Endothelial cell of umbilical vein (primary cell): ENCODE measurements at regions not wholly inside any gene's neighbourhood (a gene's known extent, or its start where the extent isn't known, plus 50 kb on each side); places are given as distances from the start of the nearest gene placed in this dataset.

Experiments used
- BruUV-seq: library from RNA; stranded (reverse); fragments of 400-500 nt; replicated peaks from 2 replicates; lab custom pipeline; 2021; lab: Mats Ljungman, UMichigan
- CTCF ChIA-PET: fragments of 300-600, 350-600 bp; sonication (Branson Sonifier 250); formaldehyde crosslinking; loops from one replicate; lab custom pipeline; 2021; ENCODE audit warnings: antibody characterized with exemption, inconsistent platforms; lab: Charles Lee
- POLR2A ChIA-PET: fragments of 300-600, 350-600 bp; sonication (Branson Sonifier 250); formaldehyde crosslinking; loops from one replicate; lab custom pipeline; 2021; ENCODE audit warnings: antibody characterized with exemption, inconsistent platforms; lab: Charles Lee
- DNase-seq: peaks from one replicate; pipeline ENCODE4 v3.0.0-alpha.2; 2011; ENCODE audit warnings: low read depth, low spot score
- FAIRE-seq: peaks from 2 replicates; lab custom pipeline; 2011; peaks lifted over from hg19 to GRCh38; lab: Jason Lieb, UNC
- H2AFZ ChIP-seq: 2 replicates; pipeline ENCODE4 v1.6.0; 2012; ENCODE audit warnings: low read depth, low read length, control low read depth, inconsistent platforms
- H3K27ac ChIP-seq: 2 replicates; pipeline ENCODE4 v1.5.1; 2011; ENCODE audit warnings: low read depth, mild to moderate bottlenecking, control low read depth, low read length, moderate library complexity; ENCODE audit not compliant: insufficient read depth
- H3K27me3 ChIP-seq, 2 experiments: 2 replicates each; pipeline versions ENCODE4 v1.6.0 to v1.6.1; 2011; ENCODE audit warnings: low read length in 2 of 2, mixed read lengths in 1 of 2; ENCODE audit not compliant: control insufficient read depth in 2 of 2, insufficient read depth in 2 of 2
- H3K36me3 ChIP-seq, 2 experiments: 2 replicates in 1 of 2; 3 replicates in 1 of 2; pipeline ENCODE4 v1.5.1; 2011; ENCODE audit warnings: low read length in 2 of 2, mild to moderate bottlenecking in 1 of 2, moderate library complexity in 1 of 2; ENCODE audit not compliant: control insufficient read depth in 2 of 2, insufficient read depth in 2 of 2; ENCODE audit errors: extremely low read depth in 1 of 2
- H3K4me1 ChIP-seq: 3 replicates; pipeline ENCODE4 v1.5.1; 2011; ENCODE audit warnings: mild to moderate bottlenecking, low read length; ENCODE audit not compliant: control insufficient read depth, insufficient read depth; ENCODE audit errors: extremely low read depth
- H3K4me2 ChIP-seq: 2 replicates; pipeline ENCODE4 v1.6.1; 2011; ENCODE audit warnings: low read length, control low read depth, mixed read lengths; ENCODE audit not compliant: insufficient read depth
- H3K4me3 ChIP-seq, 3 experiments: fragments of 200-600 bp in 1 of 3; sonication (generic), shearing (Covaris generic) in 1 of 3; replicated peaks in 1 of 3; 2 replicates each; pipeline ENCODE4 v1.5.1; 2011 to 2016; ENCODE audit warnings: control low read depth in 3 of 3, low read length in 3 of 3, mild to moderate bottlenecking in 2 of 3, inconsistent platforms in 1 of 3, low read depth in 1 of 3, moderate library complexity in 1 of 3; ENCODE audit not compliant: insufficient read depth in 1 of 3
- H3K79me2 ChIP-seq: 2 replicates; pipeline ENCODE4 v1.6.0; 2012; ENCODE audit warnings: low read length, inconsistent platforms; ENCODE audit not compliant: control insufficient read depth, insufficient read depth
- H3K9ac ChIP-seq: replicated peaks from 2 replicates; pipeline ENCODE3; 2011; ENCODE audit warnings: low read length, control low read depth; ENCODE audit not compliant: insufficient read depth; ENCODE audit errors: extremely low read depth
- H3K9me1 ChIP-seq: replicated peaks from 3 replicates; pipeline ENCODE4 v1.6.0; 2011; ENCODE audit warnings: mild to moderate bottlenecking, low read length; ENCODE audit not compliant: control insufficient read depth, insufficient read depth; ENCODE audit errors: extremely low read depth
- H3K9me3 ChIP-seq: replicated peaks from 2 replicates; pipeline ENCODE4 v1.5.1; 2012; ENCODE audit warnings: low read length, inconsistent platforms; ENCODE audit not compliant: control insufficient read depth, insufficient read depth
- H4K20me1 ChIP-seq: replicated peaks from 2 replicates; pipeline ENCODE3; 2011; ENCODE audit warnings: mild to moderate bottlenecking, low read length; ENCODE audit not compliant: control insufficient read depth, insufficient read depth; ENCODE audit errors: extremely low read depth
- CTCF ChIP-seq, 2 donors: IDR thresholded peaks; 1 replicate in 1 of 2; 2 replicates in 1 of 2; pipeline ENCODE4 v1.5.1; 2011; ENCODE audit warnings: low read length in 2 of 2, mild to moderate bottlenecking in 2 of 2, moderate library complexity in 2 of 2, control low read depth in 1 of 2, inconsistent platforms in 1 of 2, low read depth in 1 of 2; ENCODE audit not compliant: insufficient read depth in 1 of 2; ENCODE audit errors: extremely low read depth in 1 of 2
- EZH2 ChIP-seq: IDR thresholded peaks from 2 replicates; pipeline ENCODE4 v1.6.1; 2012; ENCODE audit warnings: borderline replicate concordance, low read depth, mild to moderate bottlenecking, moderate library complexity, low read length, inconsistent platforms; ENCODE audit not compliant: severe bottlenecking
- FOS ChIP-seq: IDR thresholded peaks from 2 replicates; pipeline ENCODE4 v1.6.1; 2011; ENCODE audit warnings: mild to moderate bottlenecking, low read length, moderate library complexity, borderline replicate concordance; ENCODE audit not compliant: insufficient read depth
- GATA2 ChIP-seq: IDR thresholded peaks from 2 replicates; pipeline ENCODE4 v1.7.0; 2011; ENCODE audit warnings: low read depth, mild to moderate bottlenecking, moderate library complexity, mixed read lengths, low read length; ENCODE audit not compliant: insufficient read length, insufficient read depth
- JUN ChIP-seq: IDR thresholded peaks from 2 replicates; pipeline ENCODE4 v1.6.1; 2011; ENCODE audit warnings: borderline replicate concordance, low read depth; ENCODE audit not compliant: insufficient read length, insufficient read depth
- MAX ChIP-seq: IDR thresholded peaks from 2 replicates; pipeline ENCODE4 v1.6.1; 2011; ENCODE audit not compliant: insufficient read depth, insufficient read length
- MYC ChIP-seq: IDR thresholded peaks from one replicate; pipeline ENCODE4 v1.6.1; 2011; ENCODE audit warnings: mild to moderate bottlenecking, low read depth, low read length
- POLR2A ChIP-seq: IDR thresholded peaks from 2 replicates; pipeline ENCODE4 v1.6.1; 2012; ENCODE audit warnings: low read depth, mild to moderate bottlenecking, control low read depth, low read length
- POLR2AphosphoS5 ChIP-seq: IDR thresholded peaks from 2 replicates; pipeline ENCODE4 v1.6.1; 2012; ENCODE audit warnings: low read depth, mild to moderate bottlenecking, control low read depth, low read length, moderate library complexity; ENCODE audit not compliant: insufficient read depth
- dilution Hi-C: fragments of 300-500 bp; cut with MboI; formaldehyde crosslinking; loops from one replicate; pipeline ENCODE4 v1.15.0; 2019; ENCODE audit warnings: low sequenced_read_pairs; ENCODE audit not compliant: extremely low pct_ligation_motif_present
- intact Hi-C: fragments of 100-400 bp; cut with micrococcal nuclease; formaldehyde crosslinking; loops from one replicate; pipeline ENCODE4 v1.10.0; 2022

GRCh38 chr5:100142607-100143006 lies 392.6 kb upstream of the FAM174A start:
- Histone ChIP-seq H3K9ac (no peak overlapping the region), H2AFZ (no peak overlapping the region), H3K9me1 (no peaks in the 10 kb centered on the region), H3K27ac (no peak overlapping the region), H3K4me1 (no peaks in the 10 kb centered on the region), H4K20me1 (no peaks in the 10 kb centered on the region), H3K9me3 (no peaks in the 10 kb centered on the region), H3K4me3 (no peak overlapping the region), H3K4me2 (no peak overlapping the region), H3K27me3 (no peaks in the 10 kb centered on the region), H3K79me2 (no peaks in the 10 kb centered on the region), H3K36me3 (no peaks in the 10 kb centered on the region)
- TF ChIP-seq JUN: no peak
- no peak for TF ChIP-seq MAX
- TF ChIP-seq POLR2A: no peak
- no peak for TF ChIP-seq EZH2
- TF ChIP-seq MYC: no peak
- no peak for TF ChIP-seq FOS
- no peak for TF ChIP-seq POLR2AphosphoS5
- TF ChIP-seq GATA2: no peak
- TF ChIP-seq CTCF (IDR thresholded peaks at IDR 0.05; ENCODE audit: extremely low read depth in 1 of 2, insufficient read depth in 1 of 2, low read depth in 1 of 2, low read length in 2 of 2): no peak
- intact Hi-C loops (no loop called here), dilution Hi-C loops (no loop called here)
- no TSS peak for BruUV-seq
- DNase-seq: no peak
- ChIA-PET CTCF (interaction anchor here (0.9 kb wide), 1 partner anchor 1037 kb away, joined by 3 read pairs; no protein-coding TSS in a partner anchor), POLR2A (no interaction called here)
- FAIRE-seq: no peak
